Stimulated activated CD4-positive, alpha-beta T cell treated with anti-CD3 and anti-CD28 coated beads, Interleukin-12 subunit alpha, Interleukin-12 subunit beta, amount 100 ng/mL, for 48 hours (primary cell): ENCODE measurements at regions not wholly inside any gene's neighbourhood (a gene's known extent, or its start where the extent isn't known, plus 50 kb on each side); places are given as distances from the start of the nearest gene placed in this dataset.

Experiments
- DNase-seq, 3 donors: peaks; one replicate each; pipeline ENCODE4 v3.0.0-alpha.2; 2020; ENCODE audit warnings: low read depth in 2 of 3, low spot score in 1 of 3

DNA sequence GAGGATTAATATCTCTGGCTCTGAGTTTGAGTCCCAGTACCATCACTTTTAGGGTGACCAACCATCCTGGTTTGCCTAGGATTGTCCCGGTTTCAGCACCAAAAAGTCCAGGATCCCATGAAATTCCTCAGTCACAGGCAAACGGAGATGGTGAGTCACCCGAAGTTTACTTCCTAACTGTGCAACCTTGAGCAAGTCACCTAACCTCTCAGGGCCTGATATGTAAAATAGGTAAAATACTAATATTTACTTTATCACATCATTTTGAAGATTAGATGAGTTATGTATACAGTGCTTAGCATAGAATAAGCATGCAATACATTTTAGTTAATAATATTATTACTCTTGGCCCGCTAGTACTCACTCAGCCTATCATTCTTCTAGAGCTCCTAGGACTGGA, 91.1 kb upstream of the KCNMB2 start:
- no peak for DNase-seq

DNA sequence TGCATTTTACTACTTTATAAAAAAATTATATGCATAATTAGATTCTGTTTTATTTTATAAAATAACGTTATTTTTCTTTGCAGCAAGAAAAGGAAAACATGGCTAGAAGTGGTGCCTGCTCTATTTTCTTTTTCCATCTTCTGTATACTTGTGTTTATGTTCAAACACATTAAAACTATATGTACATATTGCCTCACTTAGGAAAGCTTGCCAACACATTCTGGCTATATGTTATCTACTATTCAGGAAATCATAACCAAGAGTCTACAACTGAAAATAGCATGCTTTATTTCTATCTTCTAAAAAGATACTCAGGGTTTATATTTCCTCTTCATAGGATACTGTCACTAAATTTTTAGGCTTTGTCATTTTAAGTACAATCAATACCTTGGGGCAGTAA, 90.2 kb upstream of the KCNMB2 start:
- DNase-seq: no peak

DNA sequence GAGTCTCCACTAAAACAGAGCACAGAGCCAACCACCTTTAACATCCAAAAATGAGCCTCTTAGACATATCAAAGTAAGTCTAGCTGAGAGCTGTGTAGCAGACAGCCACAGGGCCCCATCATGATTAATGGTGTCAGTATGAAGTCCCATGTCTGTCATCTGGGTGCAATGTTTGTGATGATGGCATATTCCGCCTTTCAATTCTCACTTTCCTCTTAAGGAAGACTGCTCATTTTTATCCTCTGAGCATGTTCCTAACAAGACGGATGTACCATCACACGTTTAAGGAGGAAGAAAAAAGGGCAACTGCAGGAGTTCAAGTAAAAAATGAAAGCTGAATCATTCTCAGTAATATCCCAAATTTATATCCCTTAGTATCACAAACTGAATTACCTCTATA, 85.8 kb upstream of the KCNMB2 start:
- DNase-seq: no peak

DNA sequence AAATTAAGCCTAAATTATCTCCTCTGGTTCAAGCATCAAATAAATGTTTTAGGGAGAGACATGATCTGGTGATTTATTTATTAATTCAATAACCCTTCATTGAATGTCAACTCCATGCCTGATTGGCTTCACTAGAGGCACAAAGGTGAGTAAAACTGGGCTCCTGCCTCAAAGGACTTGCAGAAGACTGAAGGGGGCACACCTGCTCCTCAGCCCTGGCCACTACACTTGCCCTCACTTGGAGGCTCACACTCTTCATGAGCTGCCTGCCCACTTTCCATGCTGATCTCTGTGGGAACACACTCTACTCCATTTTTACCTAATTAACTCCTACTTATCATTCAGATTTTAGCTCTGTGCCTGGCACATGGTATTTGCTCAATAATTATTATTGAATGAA, 84.4 kb upstream of the KCNMB2 start:
- no peak for DNase-seq

DNA sequence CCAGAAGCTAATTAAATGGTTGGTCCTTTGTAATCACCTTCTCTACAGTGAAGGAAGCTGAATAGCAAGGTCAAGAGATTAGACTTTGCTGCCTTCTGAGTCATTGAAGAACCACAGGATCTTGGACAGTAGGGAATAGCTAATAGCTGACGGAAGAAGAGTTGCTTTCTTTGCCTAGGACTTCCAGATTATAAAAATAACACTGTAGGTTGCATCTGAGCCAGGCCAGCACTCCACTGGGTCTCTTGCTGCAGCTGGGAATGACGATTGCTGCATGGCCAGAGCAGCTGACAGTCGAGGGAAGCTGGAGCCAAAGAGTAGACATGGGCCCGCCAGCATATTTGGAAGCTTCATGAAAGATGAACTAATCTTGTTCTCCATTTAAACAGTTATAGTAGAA, 81.5 kb upstream of the KCNMB2 start:
- DNase-seq: no peak

DNA sequence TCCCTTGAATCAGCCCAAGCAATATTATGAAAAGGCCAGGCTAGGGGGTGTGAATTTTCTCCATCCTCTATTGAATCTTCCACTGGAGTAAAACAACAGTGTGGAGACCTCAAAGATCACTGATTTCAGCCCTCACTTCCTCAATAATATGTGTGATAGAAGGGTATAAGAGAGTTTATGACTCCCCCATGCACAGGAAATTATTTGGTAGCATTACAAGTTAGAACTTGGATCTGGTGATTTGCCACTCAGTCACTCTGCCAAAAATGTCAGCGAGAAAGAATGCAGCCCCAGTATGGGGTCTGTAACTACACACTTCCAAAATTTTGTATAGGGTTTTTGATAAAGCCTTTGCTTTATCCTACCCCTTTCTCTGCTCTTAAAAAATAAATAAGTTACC, 81.0 kb upstream of the KCNMB2 start:
- DNase-seq: no peak

DNA sequence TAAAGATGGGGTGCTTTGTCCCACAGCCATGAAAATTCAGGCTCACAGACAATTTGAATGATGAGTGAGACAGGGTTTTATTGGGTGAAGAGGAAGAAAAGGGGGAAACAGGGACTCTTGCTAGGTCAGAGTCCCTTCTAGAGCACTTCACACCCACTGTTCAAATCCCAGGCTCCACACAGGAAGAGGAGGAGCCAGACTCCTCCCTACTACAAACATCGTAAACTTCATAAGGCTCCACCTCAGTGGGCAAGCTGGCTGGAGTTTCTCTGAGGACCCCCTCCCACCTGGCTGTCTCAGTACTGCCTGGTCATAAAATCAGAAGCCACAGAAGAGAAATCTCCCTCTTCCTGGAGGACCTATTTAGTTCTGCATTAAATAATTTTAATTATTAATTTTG, 80.3 kb upstream of the KCNMB2 start:
- DNase-seq: no peak

DNA sequence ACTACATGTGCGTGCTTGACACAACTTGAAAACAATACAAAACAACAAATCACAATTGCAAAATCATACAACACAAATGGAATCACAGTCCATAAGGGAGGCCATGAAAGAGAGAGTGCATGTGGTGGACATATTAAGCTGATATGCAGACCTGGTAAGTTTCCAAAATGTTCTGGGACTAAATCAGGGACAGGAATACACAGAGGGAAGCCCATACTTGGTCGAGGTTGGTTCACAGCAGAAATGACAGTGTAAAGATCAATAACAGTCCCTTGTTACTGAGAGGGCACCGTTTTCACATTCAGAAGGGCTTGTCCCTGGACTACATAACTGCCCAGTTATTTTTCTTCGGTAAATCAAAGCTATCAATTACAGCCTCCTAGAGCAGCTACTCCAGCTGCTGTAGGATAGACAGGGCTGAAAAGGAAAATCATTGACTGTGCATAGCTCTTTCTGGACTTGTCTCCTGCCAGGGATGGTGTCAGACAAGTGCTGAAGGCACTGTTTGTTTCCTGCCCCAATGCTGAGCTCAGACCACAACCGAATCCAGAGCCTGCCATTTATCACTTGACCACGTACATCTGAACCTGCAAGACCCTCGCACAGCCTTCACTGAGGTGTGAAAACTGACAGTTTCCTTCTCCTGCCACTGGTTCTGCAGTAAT, 79.5 kb upstream of the KCNMB2 start:
- DNase-seq: no peak

DNA sequence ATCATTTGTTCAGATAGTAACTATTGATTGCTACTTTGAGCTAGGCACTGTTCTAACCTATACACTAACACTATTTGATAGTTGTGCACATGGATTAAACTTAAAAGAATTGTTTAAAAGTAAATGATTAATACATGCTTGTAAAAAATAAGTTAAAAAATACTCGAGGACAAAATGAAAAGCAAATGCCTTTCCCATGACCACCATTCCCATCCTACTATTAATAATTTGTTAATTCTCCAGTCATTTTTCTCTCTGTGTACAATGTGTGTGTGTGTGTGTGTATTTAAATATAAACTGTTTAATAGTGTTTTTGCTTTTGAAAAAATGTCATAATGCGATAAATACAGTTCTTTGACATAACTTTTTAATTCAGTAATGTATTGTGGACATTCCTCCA, 78.7 kb upstream of the KCNMB2 start:
- DNase-seq: no peak

DNA sequence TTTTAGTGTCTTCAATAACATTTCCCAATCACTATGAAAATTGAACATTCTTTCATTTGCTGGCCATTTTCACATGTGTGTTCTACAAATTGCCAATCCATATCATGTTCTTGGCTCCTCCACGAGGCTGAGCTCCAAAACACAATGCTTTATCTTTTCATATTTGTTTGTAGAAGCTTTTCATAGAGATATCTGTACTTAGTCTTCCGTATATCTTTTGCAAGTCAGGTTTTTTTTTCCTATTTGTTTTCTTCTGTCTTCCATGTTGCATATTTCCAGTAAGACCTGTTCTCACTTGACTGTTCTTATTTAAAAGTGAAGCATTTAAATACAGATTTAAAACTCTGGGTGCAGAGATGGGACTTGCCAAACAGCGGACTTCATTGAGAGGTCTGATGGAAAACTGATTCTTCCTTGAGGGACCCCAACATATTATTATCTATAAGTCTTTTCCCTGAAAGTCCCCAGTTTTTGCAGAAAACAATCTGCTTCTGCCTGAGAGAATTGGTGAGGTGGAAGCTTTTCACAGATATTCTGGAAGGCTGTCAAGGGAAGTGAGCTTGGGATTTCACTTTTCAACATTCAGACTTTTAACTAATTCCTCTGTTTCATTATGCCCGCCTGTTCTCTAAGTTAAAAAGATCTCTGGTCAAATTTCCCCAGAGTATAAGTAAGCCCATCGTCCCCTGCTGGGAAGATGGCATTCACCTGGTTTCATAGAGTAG, 77.8 kb upstream of the KCNMB2 start:
- no peak for DNase-seq

DNA sequence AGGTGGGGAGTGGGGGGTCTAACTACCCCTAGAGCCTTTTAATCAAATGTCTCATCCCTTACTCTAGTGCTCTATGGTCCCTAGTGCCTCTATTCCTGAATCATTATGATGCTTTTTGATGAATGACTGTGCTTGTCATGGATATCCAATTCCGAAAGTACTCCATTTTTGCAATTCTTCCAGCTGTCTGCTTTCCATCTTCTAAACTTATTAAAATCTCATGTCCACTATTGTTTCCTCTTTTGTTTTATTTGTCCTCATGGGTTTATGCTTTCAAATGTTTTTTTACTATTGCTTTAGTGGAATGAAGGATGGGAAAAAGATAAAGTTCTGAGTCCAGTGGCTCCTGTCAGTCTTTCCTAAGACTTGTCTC, 77.2 kb upstream of the KCNMB2 start:
- no peak for DNase-seq

DNA sequence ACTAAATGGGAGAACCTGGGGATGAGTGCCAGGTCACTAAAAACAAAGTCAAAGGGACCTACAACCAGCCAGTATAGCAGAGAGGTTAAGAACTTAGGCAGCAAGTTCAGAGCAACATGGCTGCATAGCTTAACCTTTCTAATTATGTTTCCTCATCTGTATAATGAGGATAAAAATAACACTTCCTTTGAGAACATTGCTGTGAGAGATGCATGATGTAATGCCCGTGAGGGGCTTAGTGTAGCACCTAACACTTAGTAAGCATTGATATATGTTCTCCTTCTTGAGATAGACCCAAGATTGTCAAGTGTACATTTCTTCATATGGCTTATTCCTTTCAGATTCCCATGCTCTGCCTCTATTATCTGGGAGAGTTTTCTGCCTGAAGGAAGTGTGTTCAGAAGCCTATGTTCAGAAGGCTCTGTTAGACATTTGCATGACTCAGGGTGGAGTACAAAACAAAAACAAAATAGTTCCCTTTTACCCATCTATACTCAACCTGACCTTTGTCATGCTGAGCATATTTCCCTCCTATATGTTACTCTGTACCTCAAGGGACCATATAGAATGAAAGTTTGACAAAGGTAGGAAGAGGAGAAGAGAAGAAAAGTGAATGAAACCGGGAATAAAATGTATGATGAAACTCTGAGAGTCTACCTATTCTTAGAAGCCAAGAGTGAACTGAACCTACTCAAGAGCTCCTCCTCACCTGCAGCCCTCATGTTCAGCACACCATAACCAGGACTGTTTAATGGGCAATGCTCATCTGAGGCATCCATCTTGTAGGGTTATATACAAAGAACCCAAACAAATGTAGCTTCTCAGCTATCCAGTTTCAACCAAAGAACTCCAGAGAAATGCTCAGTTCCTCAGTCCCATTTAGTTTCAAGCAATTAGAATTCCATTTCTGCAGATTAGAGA, 70.7 kb upstream of the KCNMB2 start:
- no peak for DNase-seq

DNA sequence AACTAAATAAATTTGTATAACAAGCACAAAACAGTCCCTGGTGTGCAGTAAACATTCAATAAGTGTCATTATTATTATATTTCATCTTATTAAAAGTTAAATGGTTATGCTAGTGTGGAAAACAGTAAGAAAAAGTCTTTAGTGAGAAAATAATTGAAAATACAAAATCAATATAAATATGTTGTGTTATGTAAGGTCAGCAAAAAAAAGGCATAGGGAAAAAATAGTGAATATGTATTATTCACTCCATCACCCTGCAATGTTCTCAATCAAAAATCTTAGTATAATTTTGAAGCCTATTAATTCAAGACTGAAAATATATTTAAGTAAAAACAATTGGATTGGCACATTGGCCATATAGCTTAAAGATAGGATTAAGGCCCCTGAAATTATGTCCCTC, 63.3 kb upstream of the KCNMB2 start:
- DNase-seq: no peak

DNA sequence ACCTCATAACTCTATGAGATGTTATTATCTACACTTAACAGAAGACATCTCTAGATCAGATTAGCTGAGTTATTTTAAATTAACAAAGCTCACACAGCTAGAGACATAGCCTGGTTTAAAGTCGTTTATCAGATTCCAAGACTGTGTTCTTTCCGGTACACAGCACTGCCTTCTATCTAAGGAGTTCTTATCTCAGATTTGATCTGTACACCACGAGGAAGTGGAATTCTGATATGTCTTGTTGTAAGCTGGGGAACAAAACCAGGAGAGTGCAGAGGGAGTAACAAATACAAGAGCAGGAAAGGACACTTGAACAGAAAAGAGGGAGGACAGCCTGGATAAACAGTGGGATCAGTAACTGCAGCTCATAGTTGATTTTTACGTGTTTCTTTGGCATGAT, 61.7 kb upstream of the KCNMB2 start:
- no peak for DNase-seq

DNA sequence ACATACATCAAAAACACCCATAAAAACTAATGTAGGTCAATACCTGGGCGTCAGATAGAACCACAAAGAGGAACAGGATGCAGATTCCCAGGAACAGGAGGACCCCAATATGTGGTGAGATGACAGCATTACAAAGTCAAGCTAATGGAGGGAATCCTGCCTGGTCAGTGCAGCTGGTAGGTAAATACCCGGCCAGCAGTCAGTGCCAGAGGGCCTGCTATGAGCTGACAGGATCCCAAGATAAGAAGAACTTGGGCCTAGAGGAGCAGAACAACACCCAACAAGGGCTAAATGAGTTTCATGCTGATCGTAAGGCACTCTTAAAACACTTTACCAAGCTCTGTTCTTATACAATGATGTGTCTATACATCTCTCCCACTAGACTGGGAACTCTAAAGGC, 61.2 kb upstream of the KCNMB2 start:
- DNase-seq: no peak

DNA sequence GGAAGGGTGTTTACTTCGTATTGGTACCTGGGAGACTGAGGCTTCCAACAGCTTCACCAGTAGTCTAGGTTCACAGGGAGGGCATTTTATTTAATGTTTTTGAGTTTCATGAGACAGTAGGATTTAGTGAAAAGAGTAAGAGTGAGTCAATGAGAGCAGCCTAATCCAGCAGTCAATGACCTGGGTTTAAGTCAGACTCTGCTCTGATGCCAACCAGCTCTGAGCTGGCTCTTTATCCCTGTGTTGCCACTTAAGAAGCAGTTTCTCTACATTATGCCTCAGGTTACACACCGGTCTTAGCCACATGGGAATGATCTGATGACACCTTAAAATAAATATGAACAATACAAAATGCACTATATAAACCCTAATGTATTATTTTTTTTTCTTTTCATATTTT, 59.4 kb upstream of the KCNMB2 start:
- no peak for DNase-seq

DNA sequence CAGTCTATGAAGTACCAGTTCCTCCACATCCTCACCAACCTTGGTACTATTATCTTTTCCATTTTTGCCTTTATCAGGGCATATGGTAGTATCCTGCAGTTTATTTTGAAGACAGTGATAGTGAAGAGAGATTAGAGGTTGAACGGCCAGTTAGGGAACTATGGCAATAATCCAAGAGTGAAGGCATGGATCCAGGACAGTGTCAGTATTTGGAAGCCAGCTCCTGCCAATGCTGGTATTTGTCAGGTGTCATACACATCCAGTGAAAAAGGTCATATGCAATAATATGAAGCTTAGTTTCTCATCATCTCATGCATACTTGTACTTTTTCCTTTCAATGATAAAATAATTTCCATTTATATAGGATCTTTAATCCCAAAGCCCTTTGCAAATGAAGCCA, 56.8 kb upstream of the KCNMB2 start:
- DNase-seq: no peak

DNA sequence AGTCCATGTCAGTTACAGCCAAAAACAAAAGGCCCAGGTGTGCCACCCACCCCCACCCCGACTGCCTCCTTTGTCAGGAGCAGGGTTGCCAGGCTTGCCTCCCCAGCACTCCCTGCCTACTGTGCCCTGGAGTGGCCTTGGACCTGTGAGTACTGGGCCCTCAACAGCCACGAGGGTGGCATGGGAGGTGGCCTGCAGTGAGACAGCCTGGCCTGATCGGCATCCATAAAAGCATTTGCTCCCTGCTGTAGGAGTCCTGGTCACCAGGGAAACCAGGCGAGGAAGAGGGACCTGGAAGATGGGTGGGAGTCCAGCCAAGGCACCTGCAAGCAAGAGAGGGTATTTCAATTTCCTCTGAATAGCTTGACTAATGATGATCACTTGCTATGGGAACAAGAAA, 56.4 kb upstream of the KCNMB2 start:
- DNase-seq: no peak

DNA sequence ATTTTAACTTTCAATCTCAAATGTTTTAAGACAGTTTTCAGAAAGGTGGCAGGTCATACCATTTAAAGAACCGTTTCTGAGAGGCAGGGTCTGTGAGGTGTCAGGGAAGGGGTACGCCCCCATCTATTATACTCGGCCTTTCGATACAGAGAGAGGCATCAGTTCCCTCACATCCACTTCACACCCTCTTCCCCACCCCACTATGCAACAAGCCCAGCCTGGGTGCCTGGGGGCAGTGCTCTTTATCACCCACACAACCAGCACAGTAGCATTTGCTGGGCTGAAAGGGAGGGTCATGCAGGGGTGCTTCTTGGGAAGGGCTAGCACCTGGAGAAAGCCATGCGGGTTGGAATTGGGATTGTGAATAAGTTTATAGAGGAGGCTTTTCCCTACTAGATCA, 56.0 kb upstream of the KCNMB2 start:
- DNase-seq: no peak

DNA sequence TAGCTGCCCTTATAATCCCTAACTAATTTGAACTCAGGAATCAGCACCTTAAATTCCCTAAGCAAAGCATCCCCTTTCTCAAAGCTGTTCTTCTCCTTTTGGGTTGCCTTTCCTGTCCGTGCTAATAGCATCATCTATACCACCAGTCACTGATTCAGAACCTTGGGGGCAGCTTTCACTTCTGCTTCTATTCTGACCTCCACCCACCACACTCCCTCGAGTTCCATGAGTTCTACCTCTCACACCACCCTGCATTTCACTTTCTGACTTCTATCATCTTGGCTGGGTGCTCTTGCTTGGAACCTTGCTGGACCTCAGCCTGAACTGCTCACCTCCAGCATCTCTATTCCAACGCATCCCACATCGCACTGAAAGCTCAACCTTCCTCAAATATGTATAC, 55.4 kb upstream of the KCNMB2 start:
- no peak for DNase-seq

DNA sequence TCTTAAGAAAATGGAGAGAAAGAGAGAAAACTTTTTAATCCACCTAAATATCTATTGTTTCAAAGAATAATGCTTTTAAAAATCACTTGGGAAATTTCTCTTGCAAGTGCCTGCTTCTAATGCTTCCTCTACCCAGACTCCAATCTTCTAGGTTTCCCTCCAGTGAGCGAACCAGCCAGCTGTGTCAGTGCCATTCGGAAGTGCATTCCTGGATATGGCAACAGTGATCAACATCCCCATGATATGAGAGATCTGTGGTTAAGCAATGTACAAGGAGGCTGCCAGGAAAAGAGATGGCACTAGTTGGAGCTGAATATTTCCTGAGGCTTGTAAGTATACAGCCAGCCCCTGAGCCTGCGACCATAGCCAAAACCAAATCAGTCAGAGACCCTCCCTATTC, 53.3 kb upstream of the KCNMB2 start:
- DNase-seq: no peak

DNA sequence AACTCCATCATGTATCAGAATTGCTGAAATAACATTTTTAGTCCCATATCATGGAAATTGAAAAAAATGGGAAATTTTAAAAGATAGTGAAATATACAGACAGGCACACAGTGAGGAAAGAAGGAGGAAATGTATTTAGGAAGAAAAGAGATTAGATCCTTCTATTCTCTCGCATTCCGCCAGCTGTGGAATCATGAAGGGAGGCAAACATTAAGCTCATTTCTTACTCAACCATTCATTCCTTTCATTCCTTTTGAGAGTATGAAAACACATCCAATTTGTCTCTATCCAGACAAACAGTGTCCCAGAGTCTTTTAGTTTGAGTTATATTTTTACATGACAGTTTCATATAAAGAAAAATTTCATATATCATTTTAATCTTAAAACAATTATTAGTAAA, 52.5 kb upstream of the KCNMB2 start:
- no peak for DNase-seq
